ENCODE measurements at regions not wholly inside any gene's neighbourhood (a gene's known extent, or its start where the extent isn't known, plus 50 kb on each side); places are given as distances from the start of the nearest gene placed in this dataset.

DNA sequence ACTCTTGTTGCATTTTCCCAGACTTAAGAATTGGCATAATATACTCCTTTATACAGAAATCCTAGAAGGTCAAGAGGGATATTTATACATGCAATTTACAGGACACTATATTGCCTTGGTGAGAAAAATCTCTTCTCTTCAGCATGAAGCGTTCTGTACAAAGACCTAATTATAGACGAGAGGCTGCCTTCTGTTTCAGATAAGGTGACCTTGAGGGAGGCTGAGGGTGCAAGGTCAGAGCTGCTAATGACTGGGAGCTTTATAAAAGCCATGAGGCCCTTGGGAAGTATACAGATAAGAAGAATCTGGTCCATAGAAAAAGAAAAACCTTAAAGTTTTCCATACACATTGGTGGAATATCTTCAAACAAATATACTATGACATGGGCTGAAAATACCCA is 156.3 kb upstream of the SOX9 start:
- TF ChIP-seq, protein P1, sequence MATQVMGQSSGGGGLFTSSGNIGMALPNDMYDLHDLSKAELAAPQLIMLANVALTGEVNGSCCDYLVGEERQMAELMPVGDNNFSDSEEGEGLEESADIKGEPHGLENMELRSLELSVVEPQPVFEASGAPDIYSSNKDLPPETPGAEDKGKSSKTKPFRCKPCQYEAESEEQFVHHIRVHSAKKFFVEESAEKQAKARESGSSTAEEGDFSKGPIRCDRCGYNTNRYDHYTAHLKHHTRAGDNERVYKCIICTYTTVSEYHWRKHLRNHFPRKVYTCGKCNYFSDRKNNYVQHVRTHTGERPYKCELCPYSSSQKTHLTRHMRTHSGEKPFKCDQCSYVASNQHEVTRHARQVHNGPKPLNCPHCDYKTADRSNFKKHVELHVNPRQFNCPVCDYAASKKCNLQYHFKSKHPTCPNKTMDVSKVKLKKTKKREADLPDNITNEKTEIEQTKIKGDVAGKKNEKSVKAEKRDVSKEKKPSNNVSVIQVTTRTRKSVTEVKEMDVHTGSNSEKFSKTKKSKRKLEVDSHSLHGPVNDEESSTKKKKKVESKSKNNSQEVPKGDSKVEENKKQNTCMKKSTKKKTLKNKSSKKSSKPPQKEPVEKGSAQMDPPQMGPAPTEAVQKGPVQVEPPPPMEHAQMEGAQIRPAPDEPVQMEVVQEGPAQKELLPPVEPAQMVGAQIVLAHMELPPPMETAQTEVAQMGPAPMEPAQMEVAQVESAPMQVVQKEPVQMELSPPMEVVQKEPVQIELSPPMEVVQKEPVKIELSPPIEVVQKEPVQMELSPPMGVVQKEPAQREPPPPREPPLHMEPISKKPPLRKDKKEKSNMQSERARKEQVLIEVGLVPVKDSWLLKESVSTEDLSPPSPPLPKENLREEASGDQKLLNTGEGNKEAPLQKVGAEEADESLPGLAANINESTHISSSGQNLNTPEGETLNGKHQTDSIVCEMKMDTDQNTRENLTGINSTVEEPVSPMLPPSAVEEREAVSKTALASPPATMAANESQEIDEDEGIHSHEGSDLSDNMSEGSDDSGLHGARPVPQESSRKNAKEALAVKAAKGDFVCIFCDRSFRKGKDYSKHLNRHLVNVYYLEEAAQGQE (IDR thresholded peaks at IDR 0.05; ENCODE audit: low read depth): no peak
- TF ChIP-seq TEAD4 (IDR thresholded peaks at IDR 0.05) (no peak), RAD21 (IDR thresholded peaks at IDR 0.05; ENCODE audit: low read depth) (no peak)
- TF ChIP-seq, protein P2, sequence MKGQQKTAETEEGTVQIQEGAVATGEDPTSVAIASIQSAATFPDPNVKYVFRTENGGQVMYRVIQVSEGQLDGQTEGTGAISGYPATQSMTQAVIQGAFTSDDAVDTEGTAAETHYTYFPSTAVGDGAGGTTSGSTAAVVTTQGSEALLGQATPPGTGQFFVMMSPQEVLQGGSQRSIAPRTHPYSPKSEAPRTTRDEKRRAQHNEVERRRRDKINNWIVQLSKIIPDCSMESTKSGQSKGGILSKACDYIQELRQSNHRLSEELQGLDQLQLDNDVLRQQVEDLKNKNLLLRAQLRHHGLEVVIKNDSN (IDR thresholded peaks at IDR 0.05): no peak
